H1 (cell line): ENCODE measurements at regions not wholly inside any gene's neighbourhood (a gene's known extent, or its start where the extent isn't known, plus 50 kb on each side); places are given as distances from the start of the nearest gene placed in this dataset.

Experiments
- EGR1 ChIP-seq: IDR thresholded peaks from 2 replicates; pipeline ENCODE4 v1.6.1; 2011; ENCODE audit warnings: low read depth, low read length, borderline replicate concordance
- EZH2 ChIP-seq: fragments of 200-600 bp; sonication (generic); IDR thresholded peaks from 2 replicates; pipeline ENCODE4 v1.7.1; 2012; ENCODE audit warnings: low read depth, mild to moderate bottlenecking, moderate library complexity, low read length, inconsistent platforms; ENCODE audit not compliant: severe bottlenecking
- GABPA ChIP-seq: IDR thresholded peaks from 2 replicates; pipeline ENCODE4 v1.6.1; 2011; ENCODE audit warnings: mild to moderate bottlenecking, low read length, moderate library complexity, borderline replicate concordance; ENCODE audit not compliant: insufficient read depth
- KDM4A ChIP-seq: IDR thresholded peaks from one replicate; pipeline ENCODE4 v1.7.1; 2012; ENCODE audit warnings: low read depth, mild to moderate bottlenecking, moderate library complexity, low read length, inconsistent platforms; ENCODE audit not compliant: severe bottlenecking
- NRF1 ChIP-seq: IDR thresholded peaks from 2 replicates; pipeline ENCODE4 v1.6.1; 2011; ENCODE audit warnings: mild to moderate bottlenecking, low read depth, low read length, improper control_type of control experiment
- PHF8 ChIP-seq: fragments of 200-600 bp; sonication (generic); conservative IDR thresholded peaks from 2 replicates; pipeline ENCODE4 v1.7.1; 2012; ENCODE audit warnings: low read depth, mild to moderate bottlenecking, inconsistent platforms, low read length, moderate library complexity
- POLR2AphosphoS5 ChIP-seq: IDR thresholded peaks from 2 replicates; pipeline ENCODE4 v1.6.1; 2011; ENCODE audit warnings: low read depth, low read length
- RBBP5 ChIP-seq: IDR thresholded peaks from 2 replicates; pipeline ENCODE4 v1.7.1; 2012; ENCODE audit warnings: low read depth, mild to moderate bottlenecking, inconsistent platforms, low read length, moderate library complexity, borderline replicate concordance
- RFX5 ChIP-seq: IDR thresholded peaks from 2 replicates; pipeline ENCODE4 v1.6.1; 2011; ENCODE audit warnings: low read depth, low read length, improper control_type of control experiment, borderline replicate concordance
- SIN3A ChIP-seq, 2 experiments: IDR thresholded peaks in 1 of 2; conservative IDR thresholded peaks in 1 of 2; 2 replicates each; pipeline ENCODE4 v1.6.1; 2011 to 2012; ENCODE audit warnings: low read length in 2 of 2, improper control_type of control experiment in 1 of 2, low read depth in 1 of 2, mild to moderate bottlenecking in 1 of 2
- SUZ12 ChIP-seq: fragments of 200-600 bp; sonication (generic); IDR thresholded peaks from 2 replicates; pipeline ENCODE4 v1.6.1; 2012; ENCODE audit warnings: mild to moderate bottlenecking, inconsistent platforms, low read length, moderate library complexity, mixed read lengths
- TAF1 ChIP-seq: IDR thresholded peaks from 2 replicates; pipeline ENCODE4 v1.6.1; 2011; ENCODE audit warnings: mild to moderate bottlenecking, low read depth, low read length
- TEAD4 ChIP-seq: IDR thresholded peaks from 2 replicates; pipeline ENCODE4 v1.6.1; 2012; ENCODE audit warnings: low read depth, low read length, inconsistent platforms, mixed read lengths

DNA sequence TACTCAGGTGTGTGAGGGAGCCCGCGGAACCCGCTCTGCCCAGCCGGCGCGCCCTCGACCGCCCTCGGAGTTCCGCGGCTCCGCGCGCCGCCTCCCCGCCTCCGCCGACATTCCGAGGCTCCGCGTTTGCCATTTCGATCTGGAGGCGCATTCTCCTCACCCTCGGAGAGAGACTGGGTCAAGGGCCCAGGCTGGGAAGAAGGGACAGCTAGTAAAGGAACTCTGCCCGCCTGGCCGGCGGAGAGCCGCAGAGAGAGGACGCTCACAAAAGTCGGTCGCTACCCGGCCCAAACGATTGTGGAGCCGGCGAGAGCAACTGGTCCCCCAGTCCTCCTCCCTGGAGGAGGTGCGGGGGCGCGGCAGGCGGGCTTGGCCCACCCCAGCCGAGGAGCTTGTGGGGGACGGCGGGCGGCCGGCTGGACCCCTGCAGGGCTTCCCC, 74.5 kb upstream of the LEP start (continued):
- TF ChIP-seq GABPA (no peak), NRF1 (no peak), RFX5 (no peak), PHF8 (no peak), KDM4A (peak; percentile 78), EGR1 (0 out of 2 replicates have a peak, but pooled peaks have one; percentile 6), EZH2 (peak; percentile 94), SIN3A (conservative IDR thresholded peaks at IDR 0.05 in 1 of 2, IDR thresholded peaks at IDR 0.05 in 1 of 2; ENCODE audit: low read depth in 1 of 2, low read length in 2 of 2) (no peak; a peak in 1 of 4 replicates), TAF1 (0 out of 2 replicates have a peak, but pooled peaks have one; percentile 30), SUZ12 (peak; percentile 95; the same call in 1 of the 2 replicates), TEAD4 (peak; percentile 81; the same call in 1 of the 2 replicates), RBBP5 (0 out of 2 replicates have a peak, but pooled peaks have one; percentile 27), POLR2AphosphoS5 (no peak)
